ENCODE measurements at regions not wholly inside any gene's neighbourhood (a gene's known extent, or its start where the extent isn't known, plus 50 kb on each side); places are given as distances from the start of the nearest gene placed in this dataset.

DNA sequence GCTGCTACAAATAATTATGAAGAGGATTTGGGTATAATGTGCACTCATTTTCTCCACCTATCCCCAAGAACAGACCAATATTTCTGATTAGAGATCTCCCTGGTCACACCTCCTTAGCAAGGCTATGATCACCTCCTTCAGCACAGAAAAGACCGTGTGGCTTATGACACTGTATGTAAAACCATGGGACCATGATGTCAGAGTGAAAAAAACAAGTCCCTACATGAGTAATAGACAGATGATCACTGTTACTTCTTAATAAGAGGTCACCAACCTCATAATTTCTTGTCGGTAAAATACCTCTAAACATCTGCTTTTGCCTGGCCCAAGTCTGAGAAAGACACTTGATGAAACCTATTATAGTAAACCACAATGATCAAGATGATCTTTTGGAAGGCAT lies 330.6 kb upstream of the F9 start:
- H3K36me3 ChIP-seq (replicated peaks in 1 of 2; ENCODE audit: control insufficient read depth in 1 of 2, insufficient read depth in 2 of 2, low read length in 2 of 2): no peaks in the 10 kb centered on the region
- no peak overlapping the region for H3K9ac ChIP-seq (ENCODE audit: insufficient read depth, low read depth, low read length)
- 5% methylated on average over 2 of the region's 2 CpGs for WGBS (ENCODE audit: low lambda C conversion rate)
- CTCF ChIA-PET (ENCODE audit: low intra/inter-chr PET ratio, low total read pairs): no interaction called here
- no peak for ATAC-seq
- in situ Hi-C loops (cut with HindIII; ENCODE audit: extremely low pct_ligation_motif_present, low pct_unique_long_range_greater_than_20kb): no loop called here
- DNase-seq (ENCODE audit: low spot score): no peak
- no peak overlapping the region for H3K4me3 ChIP-seq (replicated peaks in 1 of 3; ENCODE audit: insufficient read depth in 1 of 3, low read depth in 2 of 3, low read length in 3 of 3)
- H3K9me3 ChIP-seq (ENCODE audit: low read length): no peaks in the 10 kb centered on the region
- POLR2A ChIA-PET: no interaction called here
- intact Hi-C loops (cut with micrococcal nuclease; ENCODE audit: unreplicated experiment): no loop called here
- no peak overlapping the region for H3K4me2 ChIP-seq (ENCODE audit: low read depth, low read length)
- no TSS peak for BruUV-seq (replicated peaks)
- H3K4me1 ChIP-seq (ENCODE audit: insufficient read depth, low read length): no peaks in the 10 kb centered on the region
- no peak for FAIRE-seq
- H3K27me3 ChIP-seq (ENCODE audit: control insufficient read depth in 1 of 2, insufficient read depth in 2 of 2, low read length in 2 of 2): no peaks in the 10 kb centered on the region; a peak in 1 of 5 replicates
- no peaks in the 10 kb centered on the region for H4K20me1 ChIP-seq (ENCODE audit: insufficient read depth, low read length)
- no peaks in the 10 kb centered on the region for H3K79me2 ChIP-seq (ENCODE audit: insufficient read depth, low read length)
- no peak overlapping the region for H2AFZ ChIP-seq (ENCODE audit: low read length)
- H3K27ac ChIP-seq (ENCODE audit: extremely low read length, insufficient read depth, low read length): no peak overlapping the region
- TF ChIP-seq, protein P1, sequence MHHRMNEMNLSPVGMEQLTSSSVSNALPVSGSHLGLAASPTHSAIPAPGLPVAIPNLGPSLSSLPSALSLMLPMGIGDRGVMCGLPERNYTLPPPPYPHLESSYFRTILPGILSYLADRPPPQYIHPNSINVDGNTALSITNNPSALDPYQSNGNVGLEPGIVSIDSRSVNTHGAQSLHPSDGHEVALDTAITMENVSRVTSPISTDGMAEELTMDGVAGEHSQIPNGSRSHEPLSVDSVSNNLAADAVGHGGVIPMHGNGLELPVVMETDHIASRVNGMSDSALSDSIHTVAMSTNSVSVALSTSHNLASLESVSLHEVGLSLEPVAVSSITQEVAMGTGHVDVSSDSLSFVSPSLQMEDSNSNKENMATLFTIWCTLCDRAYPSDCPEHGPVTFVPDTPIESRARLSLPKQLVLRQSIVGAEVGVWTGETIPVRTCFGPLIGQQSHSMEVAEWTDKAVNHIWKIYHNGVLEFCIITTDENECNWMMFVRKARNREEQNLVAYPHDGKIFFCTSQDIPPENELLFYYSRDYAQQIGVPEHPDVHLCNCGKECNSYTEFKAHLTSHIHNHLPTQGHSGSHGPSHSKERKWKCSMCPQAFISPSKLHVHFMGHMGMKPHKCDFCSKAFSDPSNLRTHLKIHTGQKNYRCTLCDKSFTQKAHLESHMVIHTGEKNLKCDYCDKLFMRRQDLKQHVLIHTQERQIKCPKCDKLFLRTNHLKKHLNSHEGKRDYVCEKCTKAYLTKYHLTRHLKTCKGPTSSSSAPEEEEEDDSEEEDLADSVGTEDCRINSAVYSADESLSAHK (CRISPR knock-in tag; IDR thresholded peaks at IDR 0.05; ENCODE audit: borderline replicate concordance): no peak
- TF ChIP-seq TBL1XR1 (IDR thresholded peaks at IDR 0.05; ENCODE audit: borderline replicate concordance, low read length, partially characterized antibody): no peak
- no peak for TF ChIP-seq CCDC6 (CRISPR knock-in tag; IDR thresholded peaks at IDR 0.05)
- TF ChIP-seq SMAD9 (CRISPR knock-in tag; IDR thresholded peaks at IDR 0.05): no peak
- TF ChIP-seq NFATC3 (CRISPR knock-in tag; IDR thresholded peaks at IDR 0.05): no peak
- TF ChIP-seq HMG20B (CRISPR knock-in tag; conservative IDR thresholded peaks at IDR 0.05): no peak
- no peak for TF ChIP-seq FOXK2 (IDR thresholded peaks at IDR 0.05)
- TF ChIP-seq, protein P2, sequence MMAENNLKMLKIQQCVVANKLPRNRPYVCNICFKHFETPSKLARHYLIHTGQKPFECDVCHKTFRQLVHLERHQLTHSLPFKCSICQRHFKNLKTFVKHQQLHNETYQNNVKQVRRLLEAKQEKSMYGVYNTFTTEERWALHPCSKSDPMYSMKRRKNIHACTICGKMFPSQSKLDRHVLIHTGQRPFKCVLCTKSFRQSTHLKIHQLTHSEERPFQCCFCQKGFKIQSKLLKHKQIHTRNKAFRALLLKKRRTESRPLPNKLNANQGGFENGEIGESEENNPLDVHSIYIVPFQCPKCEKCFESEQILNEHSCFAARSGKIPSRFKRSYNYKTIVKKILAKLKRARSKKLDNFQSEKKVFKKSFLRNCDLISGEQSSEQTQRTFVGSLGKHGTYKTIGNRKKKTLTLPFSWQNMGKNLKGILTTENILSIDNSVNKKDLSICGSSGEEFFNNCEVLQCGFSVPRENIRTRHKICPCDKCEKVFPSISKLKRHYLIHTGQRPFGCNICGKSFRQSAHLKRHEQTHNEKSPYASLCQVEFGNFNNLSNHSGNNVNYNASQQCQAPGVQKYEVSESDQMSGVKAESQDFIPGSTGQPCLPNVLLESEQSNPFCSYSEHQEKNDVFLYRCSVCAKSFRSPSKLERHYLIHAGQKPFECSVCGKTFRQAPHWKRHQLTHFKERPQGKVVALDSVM (CRISPR knock-in tag; IDR thresholded peaks at IDR 0.05): no peak
- TF ChIP-seq ZNF562 (CRISPR knock-in tag; IDR thresholded peaks at IDR 0.05; ENCODE audit: borderline replicate concordance): no peak
- TF ChIP-seq, protein P3, sequence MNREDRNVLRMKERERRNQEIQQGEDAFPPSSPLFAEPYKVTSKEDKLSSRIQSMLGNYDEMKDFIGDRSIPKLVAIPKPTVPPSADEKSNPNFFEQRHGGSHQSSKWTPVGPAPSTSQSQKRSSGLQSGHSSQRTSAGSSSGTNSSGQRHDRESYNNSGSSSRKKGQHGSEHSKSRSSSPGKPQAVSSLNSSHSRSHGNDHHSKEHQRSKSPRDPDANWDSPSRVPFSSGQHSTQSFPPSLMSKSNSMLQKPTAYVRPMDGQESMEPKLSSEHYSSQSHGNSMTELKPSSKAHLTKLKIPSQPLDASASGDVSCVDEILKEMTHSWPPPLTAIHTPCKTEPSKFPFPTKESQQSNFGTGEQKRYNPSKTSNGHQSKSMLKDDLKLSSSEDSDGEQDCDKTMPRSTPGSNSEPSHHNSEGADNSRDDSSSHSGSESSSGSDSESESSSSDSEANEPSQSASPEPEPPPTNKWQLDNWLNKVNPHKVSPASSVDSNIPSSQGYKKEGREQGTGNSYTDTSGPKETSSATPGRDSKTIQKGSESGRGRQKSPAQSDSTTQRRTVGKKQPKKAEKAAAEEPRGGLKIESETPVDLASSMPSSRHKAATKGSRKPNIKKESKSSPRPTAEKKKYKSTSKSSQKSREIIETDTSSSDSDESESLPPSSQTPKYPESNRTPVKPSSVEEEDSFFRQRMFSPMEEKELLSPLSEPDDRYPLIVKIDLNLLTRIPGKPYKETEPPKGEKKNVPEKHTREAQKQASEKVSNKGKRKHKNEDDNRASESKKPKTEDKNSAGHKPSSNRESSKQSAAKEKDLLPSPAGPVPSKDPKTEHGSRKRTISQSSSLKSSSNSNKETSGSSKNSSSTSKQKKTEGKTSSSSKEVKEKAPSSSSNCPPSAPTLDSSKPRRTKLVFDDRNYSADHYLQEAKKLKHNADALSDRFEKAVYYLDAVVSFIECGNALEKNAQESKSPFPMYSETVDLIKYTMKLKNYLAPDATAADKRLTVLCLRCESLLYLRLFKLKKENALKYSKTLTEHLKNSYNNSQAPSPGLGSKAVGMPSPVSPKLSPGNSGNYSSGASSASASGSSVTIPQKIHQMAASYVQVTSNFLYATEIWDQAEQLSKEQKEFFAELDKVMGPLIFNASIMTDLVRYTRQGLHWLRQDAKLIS (CRISPR knock-in tag; IDR thresholded peaks at IDR 0.05): no peak
- TF ChIP-seq, protein P4, sequence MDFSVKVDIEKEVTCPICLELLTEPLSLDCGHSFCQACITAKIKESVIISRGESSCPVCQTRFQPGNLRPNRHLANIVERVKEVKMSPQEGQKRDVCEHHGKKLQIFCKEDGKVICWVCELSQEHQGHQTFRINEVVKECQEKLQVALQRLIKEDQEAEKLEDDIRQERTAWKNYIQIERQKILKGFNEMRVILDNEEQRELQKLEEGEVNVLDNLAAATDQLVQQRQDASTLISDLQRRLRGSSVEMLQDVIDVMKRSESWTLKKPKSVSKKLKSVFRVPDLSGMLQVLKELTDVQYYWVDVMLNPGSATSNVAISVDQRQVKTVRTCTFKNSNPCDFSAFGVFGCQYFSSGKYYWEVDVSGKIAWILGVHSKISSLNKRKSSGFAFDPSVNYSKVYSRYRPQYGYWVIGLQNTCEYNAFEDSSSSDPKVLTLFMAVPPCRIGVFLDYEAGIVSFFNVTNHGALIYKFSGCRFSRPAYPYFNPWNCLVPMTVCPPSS (IDR thresholded peaks at IDR 0.05): no peak
- TF ChIP-seq ZNF367 (CRISPR knock-in tag; IDR thresholded peaks at IDR 0.05; ENCODE audit: borderline replicate concordance): no peak

Measured in HepG2 (cell line).